Esophagus muscularis mucosa (tissue), 4 donors: ENCODE measurements at regions not wholly inside any gene's neighbourhood (a gene's known extent, or its start where the extent isn't known, plus 50 kb on each side); places are given as distances from the start of the nearest gene placed in this dataset.

Experiments
- DNase-seq: peaks from one replicate; pipeline ENCODE4 v3.0.0-alpha.2; 2017; ENCODE audit errors: extremely low spot score
- H3K27ac ChIP-seq, 4 donors: fragments of 200-600 bp; sonication (generic); replicated peaks in 1 of 4; 1 replicate in 3 of 4; 2 replicates in 1 of 4; pipeline ENCODE4 v1.5.1; 2016 to 2019; ENCODE audit warnings: mild to moderate bottlenecking in 1 of 4
- H3K27me3 ChIP-seq, 4 donors: fragments of 200-600 bp; sonication (generic); one replicate each; pipeline versions ENCODE4 v1.5.1 to v1.6.0; 2016 to 2019
- H3K36me3 ChIP-seq, 4 donors: fragments of 200-600 bp; sonication (generic); one replicate each; pipeline ENCODE4 v1.5.1; 2016 to 2019
- H3K4me1 ChIP-seq, 4 donors: fragments of 200-600 bp; sonication (generic); one replicate each; pipeline ENCODE4 v1.5.1; 2016 to 2019
- H3K4me3 ChIP-seq, 4 donors: fragments of 200-600 bp; sonication (generic); 1 replicate in 2 of 4; 2 replicates in 2 of 4; pipeline ENCODE4 v1.5.1; 2016 to 2019; ENCODE audit warnings: mild to moderate bottlenecking in 4 of 4, moderate library complexity in 1 of 4
- H3K9me3 ChIP-seq, 4 donors: fragments of 200-600 bp; sonication (generic); 1 replicate in 3 of 4; 2 replicates in 1 of 4; pipeline ENCODE4 v1.5.1; 2016 to 2019
- EP300 ChIP-seq: sonication (generic); formaldehyde crosslinking; IDR thresholded peaks from one replicate; pipeline ENCODE4 v1.6.1; 2017; ENCODE audit warnings: antibody characterized with exemption
- POLR2A ChIP-seq: fragments of 450-650 bp; IDR thresholded peaks from one replicate; pipeline ENCODE4 v1.6.1; 2017; ENCODE audit warnings: antibody characterized with exemption, moderate library complexity, mild to moderate bottlenecking, low read depth
- POLR2AphosphoS5 ChIP-seq, 2 donors: sonication (generic); formaldehyde crosslinking; IDR thresholded peaks; one replicate each; pipeline ENCODE4 v1.6.1; 2017; ENCODE audit warnings: antibody characterized with exemption in 2 of 2
- WGBS: methylation state at CpG from one replicate; pipeline ENCODE4 v1.1.5; 2018; 5-methylcytosine and 5-hydroxymethylcytosine counted together
- intact Hi-C: fragments of 100-400 bp; cut with DNase I; formaldehyde crosslinking; loops from one replicate; pipeline ENCODE4 v1.15.1; 2023
- TF ChIP-seq, protein P1 (sequence below), 3 experiments: fragments of 200-600 bp in 2 of 3; fragments of 450-650 bp in 1 of 3; sonication (generic) in 2 of 3; IDR thresholded peaks; one replicate each; pipeline ENCODE4 v1.5.1; 2017 to 2019; ENCODE audit warnings: antibody characterized with exemption in 3 of 3, mild to moderate bottlenecking in 2 of 3, moderate library complexity in 1 of 3

GRCh38 chr15:95261546-95261945 lies 1030.2 kb downstream of the MCTP2 start:
- Histone ChIP-seq H3K27ac (no peak overlapping the region), H3K9me3 (no peaks in the 10 kb centered on the region), H3K4me1 (peaks cover 0 to 58% (median 53%) of the 10 kb centered on the region in 4 donors), H3K36me3 (no peaks in the 10 kb centered on the region), H3K4me3 (no peak overlapping the region), H3K27me3 (no peaks in the 10 kb centered on the region)
- no peak for DNase-seq
- TF ChIP-seq POLR2AphosphoS5 (IDR thresholded peaks at IDR 0.05) (no peak), POLR2A (no peak), EP300 (no peak)
- TF ChIP-seq, protein P1, sequence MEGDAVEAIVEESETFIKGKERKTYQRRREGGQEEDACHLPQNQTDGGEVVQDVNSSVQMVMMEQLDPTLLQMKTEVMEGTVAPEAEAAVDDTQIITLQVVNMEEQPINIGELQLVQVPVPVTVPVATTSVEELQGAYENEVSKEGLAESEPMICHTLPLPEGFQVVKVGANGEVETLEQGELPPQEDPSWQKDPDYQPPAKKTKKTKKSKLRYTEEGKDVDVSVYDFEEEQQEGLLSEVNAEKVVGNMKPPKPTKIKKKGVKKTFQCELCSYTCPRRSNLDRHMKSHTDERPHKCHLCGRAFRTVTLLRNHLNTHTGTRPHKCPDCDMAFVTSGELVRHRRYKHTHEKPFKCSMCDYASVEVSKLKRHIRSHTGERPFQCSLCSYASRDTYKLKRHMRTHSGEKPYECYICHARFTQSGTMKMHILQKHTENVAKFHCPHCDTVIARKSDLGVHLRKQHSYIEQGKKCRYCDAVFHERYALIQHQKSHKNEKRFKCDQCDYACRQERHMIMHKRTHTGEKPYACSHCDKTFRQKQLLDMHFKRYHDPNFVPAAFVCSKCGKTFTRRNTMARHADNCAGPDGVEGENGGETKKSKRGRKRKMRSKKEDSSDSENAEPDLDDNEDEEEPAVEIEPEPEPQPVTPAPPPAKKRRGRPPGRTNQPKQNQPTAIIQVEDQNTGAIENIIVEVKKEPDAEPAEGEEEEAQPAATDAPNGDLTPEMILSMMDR (IDR thresholded peaks at IDR 0.05): no peak
- intact Hi-C loops: loop anchor here (10.0 kb wide), 2 partner anchors 173 to 1093 kb away; no protein-coding TSS in a partner anchor
- WGBS: 84% methylated on average over 3 of the region's 3 CpGs

GRCh38 chr15:95261968-95262367 lies 1030.6 kb downstream of the MCTP2 start:
- H3K27ac ChIP-seq: peak overlapping the region in 1 of 4 donors; percentile 25
- no peaks in the 10 kb centered on the region for H3K9me3 ChIP-seq
- intact Hi-C loops: loop anchor here (10.0 kb wide), 2 partner anchors 173 to 1093 kb away; no protein-coding TSS in a partner anchor
- TF ChIP-seq, protein P1 (IDR thresholded peaks at IDR 0.05): no peak
- TF ChIP-seq EP300: no peak
- TF ChIP-seq POLR2AphosphoS5 (IDR thresholded peaks at IDR 0.05): no peak
- no peak for TF ChIP-seq POLR2A
- H3K4me1 ChIP-seq: peaks cover 2 to 62% (median 57%) of the 10 kb centered on the region in 4 donors
- 82% methylated on average over 6 of the region's 6 CpGs for WGBS
- DNase-seq: no peak
- H3K36me3 ChIP-seq: no peaks in the 10 kb centered on the region
- no peaks in the 10 kb centered on the region for H3K27me3 ChIP-seq
- H3K4me3 ChIP-seq: no peak overlapping the region

GRCh38 chr15:95262866-95263564 lies 1031.7 kb downstream of the MCTP2 start:
- 68% methylated on average over 6 of the region's 6 CpGs for WGBS
- Histone ChIP-seq H3K9me3 (no peaks in the 10 kb centered on the region), H3K27ac (peak overlapping the region in 3 of 4 donors; percentile 12 to 25 (median 22)), H3K4me3 (no peak overlapping the region), H3K27me3 (no peaks in the 10 kb centered on the region), H3K36me3 (no peaks in the 10 kb centered on the region), H3K4me1 (peaks cover 3 to 73% (median 67%) of the 10 kb centered on the region in 4 donors)
- intact Hi-C loops: loop anchor here (10.0 kb wide), 2 partner anchors 172 to 1092 kb away; no protein-coding TSS in a partner anchor
- DNase-seq: no peak
- TF ChIP-seq POLR2A: no peak
- no peak for TF ChIP-seq POLR2AphosphoS5 (IDR thresholded peaks at IDR 0.05)
- no peak for TF ChIP-seq EP300
- TF ChIP-seq, protein P1 (IDR thresholded peaks at IDR 0.05): no peak

DNA sequence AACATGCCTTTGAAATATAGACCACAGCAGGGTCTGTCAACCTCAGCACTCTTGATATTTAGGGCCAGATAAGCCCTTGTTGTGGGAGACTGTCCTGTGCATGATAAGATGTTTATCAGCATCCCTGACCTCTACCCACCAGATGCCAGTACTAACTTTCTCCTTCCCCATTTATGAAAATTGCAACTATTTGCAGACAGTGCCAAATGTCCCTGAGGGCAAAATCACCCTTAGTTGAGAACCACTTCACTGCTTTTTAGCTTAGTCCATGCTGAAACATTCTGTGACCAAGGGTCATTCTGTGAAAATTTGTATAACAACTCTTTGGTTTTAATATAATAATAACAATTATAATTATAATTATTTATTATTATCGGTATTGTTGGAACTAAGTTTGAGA lies 1032.4 kb downstream of the MCTP2 start:
- H3K27ac ChIP-seq: peak overlapping the region in 1 of 4 donors; percentile 12
- 87% methylated on average over 1 of the region's 1 CpG for WGBS

More for the DNA sequence above, 1032.4 kb downstream of the MCTP2 start:
- Histone ChIP-seq H3K4me3 (no peak overlapping the region), H3K9me3 (no peaks in the 10 kb centered on the region), H3K36me3 (no peaks in the 10 kb centered on the region), H3K4me1 (peaks cover 3 to 72% (median 63%) of the 10 kb centered on the region in 4 donors), H3K27me3 (no peaks in the 10 kb centered on the region)
- intact Hi-C loops: loop anchor here (10.0 kb wide), 2 partner anchors 171 to 1091 kb away; no protein-coding TSS in a partner anchor
- no peak for TF ChIP-seq EP300
- no peak for TF ChIP-seq POLR2A
- TF ChIP-seq, protein P1 (IDR thresholded peaks at IDR 0.05): no peak
- no peak for TF ChIP-seq POLR2AphosphoS5 (IDR thresholded peaks at IDR 0.05)
- DNase-seq: no peak
